ENCODE measurements at regions not wholly inside any gene's neighbourhood (a gene's known extent, or its start where the extent isn't known, plus 50 kb on each side); places are given as distances from the start of the nearest gene placed in this dataset.

GRCh38 chr7:57367171-57367570 lies 82.8 kb upstream of the ZNF716 start:
- Histone ChIP-seq H3K4me3 (ENCODE audit: low read length) (no peak overlapping the region), H3K27me3 (ENCODE audit: control insufficient read depth in 1 of 2, insufficient read depth in 2 of 2, low read length in 2 of 2) (no peaks in the 10 kb centered on the region), H3K27ac (ENCODE audit: low read depth in 1 of 2, low read length in 2 of 2) (no peak overlapping the region), H3K4me1 (ENCODE audit: insufficient read depth, low read length) (no peaks in the 10 kb centered on the region), H3K9me3 (ENCODE audit: control insufficient read depth in 1 of 2, insufficient read depth in 1 of 2, low read length in 2 of 2) (peaks cover 15 to 67% of the 10 kb centered on the region in 2 experiments), H3K36me3 (ENCODE audit: insufficient read depth, low read length) (no peaks in the 10 kb centered on the region)
- CTCF ChIA-PET = no interaction called here
- Mint-ChIP-seq H3K36me3 (ENCODE audit: low read depth) (peaks cover 13% of the 10 kb centered on the region), H3K4me1 (ENCODE audit: low read depth) (no peaks in the 10 kb centered on the region), H3K9me3 (peaks cover 20% of the 10 kb centered on the region), H3K27me3 (no peaks in the 10 kb centered on the region), H3K4me3 (no peak overlapping the region), H3K27ac (no peak overlapping the region)
- no peak for TF ChIP-seq CTCF (IDR thresholded peaks at IDR 0.05)
- intact Hi-C loops (cut with DNase I, micrococcal nuclease) = no loop called here
- DNase-seq (no peak), ATAC-seq (ENCODE audit: poor library complexity) (no peak)
- POLR2A ChIA-PET = no interaction called here

GRCh38 chr7:57370066-57370738 lies 79.8 kb upstream of the ZNF716 start:
- H3K27me3 Mint-ChIP-seq = no peaks in the 10 kb centered on the region
- Histone ChIP-seq H3K4me3 (ENCODE audit: low read length) (no peak overlapping the region), H3K36me3 (ENCODE audit: insufficient read depth, low read length) (no peaks in the 10 kb centered on the region), H3K27me3 (ENCODE audit: control insufficient read depth in 1 of 2, insufficient read depth in 2 of 2, low read length in 2 of 2) (no peaks in the 10 kb centered on the region), H3K4me1 (ENCODE audit: insufficient read depth, low read length) (no peaks in the 10 kb centered on the region), H3K27ac (ENCODE audit: low read depth in 1 of 2, low read length in 2 of 2) (no peak overlapping the region), H3K9me3 (ENCODE audit: control insufficient read depth in 1 of 2, insufficient read depth in 1 of 2, low read length in 2 of 2) (peaks cover 18 to 57% of the 10 kb centered on the region in 2 experiments)
- peaks cover 25% of the 10 kb centered on the region for H3K9me3 Mint-ChIP-seq
- ChIA-PET CTCF (no interaction called here), POLR2A (no interaction called here)
- intact Hi-C loops (cut with DNase I, micrococcal nuclease) = no loop called here
- H3K36me3 Mint-ChIP-seq (ENCODE audit: low read depth) = no peaks in the 10 kb centered on the region
- no peak overlapping the region for H3K4me3 Mint-ChIP-seq
- no peaks in the 10 kb centered on the region for H3K4me1 Mint-ChIP-seq (ENCODE audit: low read depth)
- ATAC-seq (ENCODE audit: poor library complexity) (no peak), DNase-seq (no peak)
- no peak overlapping the region for H3K27ac Mint-ChIP-seq
- no peak for TF ChIP-seq CTCF (IDR thresholded peaks at IDR 0.05)

- Mint-ChIP-seq H3K4me3 (no peak overlapping the region), H3K27ac (no peak overlapping the region), H3K4me1 (ENCODE audit: low read depth) (no peaks in the 10 kb centered on the region), H3K9me3 (peaks cover 26% of the 10 kb centered on the region), H3K27me3 (no peaks in the 10 kb centered on the region), H3K36me3 (ENCODE audit: low read depth) (no peaks in the 10 kb centered on the region)
- Histone ChIP-seq H3K9me3 (ENCODE audit: control insufficient read depth in 1 of 2, insufficient read depth in 1 of 2, low read length in 2 of 2) (peaks cover 18 to 51% of the 10 kb centered on the region in 2 experiments), H3K4me1 (ENCODE audit: insufficient read depth, low read length) (no peaks in the 10 kb centered on the region), H3K36me3 (ENCODE audit: insufficient read depth, low read length) (no peaks in the 10 kb centered on the region), H3K4me3 (ENCODE audit: low read length) (no peak overlapping the region), H3K27ac (ENCODE audit: low read depth in 1 of 2, low read length in 2 of 2) (no peak overlapping the region), H3K27me3 (ENCODE audit: control insufficient read depth in 1 of 2, insufficient read depth in 2 of 2, low read length in 2 of 2) (no peaks in the 10 kb centered on the region)
- CTCF ChIA-PET = no interaction called here
- no peak for TF ChIP-seq CTCF (IDR thresholded peaks at IDR 0.05)
- no peak for ATAC-seq (ENCODE audit: poor library complexity)
- intact Hi-C loops (cut with DNase I, micrococcal nuclease) = no loop called here
- DNase-seq = no peak
- POLR2A ChIA-PET = no interaction called here
These were observed 79.3 kb upstream of the ZNF716 start for GRCh38 chr7:57370739-57371098.

All from CD4-positive, alpha-beta T cell (primary cell).